ENCODE measurements at regions not wholly inside any gene's neighbourhood (a gene's known extent, or its start where the extent isn't known, plus 50 kb on each side); places are given as distances from the start of the nearest gene placed in this dataset.

DNA sequence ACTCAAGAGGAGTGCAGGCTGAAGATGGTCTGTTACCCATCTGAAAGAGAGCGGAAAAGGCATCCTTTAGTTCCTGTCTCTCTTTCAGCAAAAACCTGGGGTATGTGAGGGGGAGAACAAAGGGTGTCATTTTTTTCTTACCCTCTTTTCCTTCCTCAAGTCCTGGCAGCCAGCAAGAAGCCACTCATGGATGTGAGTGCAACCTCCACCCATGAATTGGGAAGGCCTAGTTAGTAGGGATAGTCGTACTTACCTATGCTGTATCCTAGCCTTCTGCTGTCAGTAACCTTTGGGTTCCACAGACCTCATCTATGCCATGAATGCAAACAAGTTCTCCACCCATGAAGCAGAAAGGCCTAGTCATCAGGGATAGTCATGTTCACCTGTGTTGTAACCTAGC is 472.8 kb downstream of the ZIC1 start:
- Mint-ChIP-seq H3K27me3 (ENCODE audit: insufficient read depth) (no peaks in the 10 kb centered on the region), H3K9me3 (peaks cover 72% of the 10 kb centered on the region), H3K4me3 (no peak overlapping the region), H3K4me1 (peaks cover 2% of the 10 kb centered on the region), H3K27ac (no peak overlapping the region), H3K36me3 (ENCODE audit: low read depth) (peaks cover 11% of the 10 kb centered on the region)
- Histone ChIP-seq H3K4me1 (ENCODE audit: control insufficient read depth, insufficient read depth, low read length) (peaks cover 2% of the 10 kb centered on the region), H3K27me3 (ENCODE audit: control insufficient read depth, insufficient read depth, low read length, poor library complexity, severe bottlenecking) (no peaks in the 10 kb centered on the region), H3K36me3 (ENCODE audit: control insufficient read depth, insufficient read depth, low read length) (no peaks in the 10 kb centered on the region), H3K27ac (ENCODE audit: low read depth, low read length) (no peak overlapping the region), H3K9me3 (ENCODE audit: control insufficient read depth, low read length) (peaks cover 67% of the 10 kb centered on the region), H3K4me3 (ENCODE audit: low read length) (peak overlapping the region; percentile 16), H3K9ac (ENCODE audit: extremely low read depth, low read length, poor library complexity, severe bottlenecking) (no peak overlapping the region)
- DNase-seq = no peak
- 80 to 91% methylated on average over 1 to 2 of the region's 2 CpGs for WGBS, 2 experiments (ENCODE audit: insufficient coverage in 1 of 2, insufficient read length in 1 of 2)
- TF ChIP-seq, protein P1, sequence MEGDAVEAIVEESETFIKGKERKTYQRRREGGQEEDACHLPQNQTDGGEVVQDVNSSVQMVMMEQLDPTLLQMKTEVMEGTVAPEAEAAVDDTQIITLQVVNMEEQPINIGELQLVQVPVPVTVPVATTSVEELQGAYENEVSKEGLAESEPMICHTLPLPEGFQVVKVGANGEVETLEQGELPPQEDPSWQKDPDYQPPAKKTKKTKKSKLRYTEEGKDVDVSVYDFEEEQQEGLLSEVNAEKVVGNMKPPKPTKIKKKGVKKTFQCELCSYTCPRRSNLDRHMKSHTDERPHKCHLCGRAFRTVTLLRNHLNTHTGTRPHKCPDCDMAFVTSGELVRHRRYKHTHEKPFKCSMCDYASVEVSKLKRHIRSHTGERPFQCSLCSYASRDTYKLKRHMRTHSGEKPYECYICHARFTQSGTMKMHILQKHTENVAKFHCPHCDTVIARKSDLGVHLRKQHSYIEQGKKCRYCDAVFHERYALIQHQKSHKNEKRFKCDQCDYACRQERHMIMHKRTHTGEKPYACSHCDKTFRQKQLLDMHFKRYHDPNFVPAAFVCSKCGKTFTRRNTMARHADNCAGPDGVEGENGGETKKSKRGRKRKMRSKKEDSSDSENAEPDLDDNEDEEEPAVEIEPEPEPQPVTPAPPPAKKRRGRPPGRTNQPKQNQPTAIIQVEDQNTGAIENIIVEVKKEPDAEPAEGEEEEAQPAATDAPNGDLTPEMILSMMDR (conservative IDR thresholded peaks at IDR 0.05) = no peak

DNA sequence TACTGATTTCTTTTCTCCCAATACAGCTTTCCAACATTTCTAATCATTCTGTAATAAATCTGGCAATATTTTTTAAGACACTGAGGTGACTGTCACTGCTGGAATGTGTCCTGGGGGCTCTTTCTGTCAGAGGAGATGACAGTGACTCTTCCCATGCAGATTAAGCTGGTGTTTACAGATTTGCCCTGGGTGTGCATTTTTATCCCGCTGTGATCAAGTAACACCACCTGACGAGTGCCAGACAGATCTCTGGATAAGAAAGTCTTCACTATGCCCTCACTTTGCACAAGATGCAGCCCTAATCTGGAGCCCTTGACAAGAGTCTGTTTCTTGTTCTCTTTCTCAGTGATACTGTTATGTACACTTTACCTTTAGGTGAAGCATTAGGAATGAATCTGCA is 477.7 kb downstream of the ZIC1 start:
- Histone ChIP-seq H3K9ac (ENCODE audit: extremely low read depth, low read length, poor library complexity, severe bottlenecking) (no peak overlapping the region), H3K36me3 (ENCODE audit: control insufficient read depth, insufficient read depth, low read length) (no peaks in the 10 kb centered on the region), H3K4me1 (ENCODE audit: control insufficient read depth, insufficient read depth, low read length) (peaks cover 15% of the 10 kb centered on the region), H3K9me3 (ENCODE audit: control insufficient read depth, low read length) (peaks cover 45% of the 10 kb centered on the region), H3K27me3 (ENCODE audit: control insufficient read depth, insufficient read depth, low read length, poor library complexity, severe bottlenecking) (no peaks in the 10 kb centered on the region), H3K27ac (ENCODE audit: low read depth, low read length) (peak overlapping the region; percentile 34), H3K4me3 (ENCODE audit: low read length) (peak overlapping the region; percentile 57)
- Mint-ChIP-seq H3K9me3 (peaks cover 53% of the 10 kb centered on the region), H3K4me1 (peaks cover 21% of the 10 kb centered on the region), H3K36me3 (ENCODE audit: low read depth) (peaks cover 10% of the 10 kb centered on the region), H3K27ac (peak overlapping the region; percentile 71), H3K4me3 (no peak overlapping the region), H3K27me3 (ENCODE audit: insufficient read depth) (no peaks in the 10 kb centered on the region)
- peak; percentile 74 for DNase-seq
- TF ChIP-seq, protein P1 (conservative IDR thresholded peaks at IDR 0.05) = no peak
- WGBS, 2 experiments (ENCODE audit: insufficient coverage in 1 of 2, insufficient read length in 1 of 2) = 55 to 72% methylated on average over 2 of the region's 2 CpGs

DNA sequence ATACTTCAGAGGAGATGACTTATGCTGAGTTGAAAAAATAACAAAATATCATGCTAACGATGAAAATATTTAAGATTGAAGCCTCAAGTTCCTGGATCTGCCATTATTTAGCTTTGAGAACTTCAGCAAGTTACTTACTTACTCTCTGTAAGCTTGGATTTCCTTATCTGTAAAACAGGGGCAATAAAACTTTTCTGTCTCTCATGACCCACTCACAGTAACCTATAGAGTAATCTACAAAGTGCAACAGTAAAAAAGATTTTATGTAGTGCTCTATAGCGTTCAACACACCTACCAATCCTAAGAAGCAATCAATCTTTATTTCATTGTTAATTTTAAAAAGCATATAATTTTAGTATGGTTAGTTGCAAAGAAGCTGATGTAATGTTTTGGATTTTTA is 478.6 kb downstream of the ZIC1 start:
- WGBS, 2 experiments (ENCODE audit: insufficient coverage in 1 of 2, insufficient read length in 1 of 2) = 75 to 94% methylated on average over 1 of the region's 2 CpGs
- Mint-ChIP-seq H3K27ac (no peak overlapping the region), H3K4me1 (peaks cover 21% of the 10 kb centered on the region), H3K27me3 (ENCODE audit: insufficient read depth) (no peaks in the 10 kb centered on the region), H3K36me3 (ENCODE audit: low read depth) (peaks cover 8% of the 10 kb centered on the region), H3K4me3 (no peak overlapping the region), H3K9me3 (peaks cover 44% of the 10 kb centered on the region)
- H3K27me3 ChIP-seq (ENCODE audit: control insufficient read depth, insufficient read depth, low read length, poor library complexity, severe bottlenecking) = no peaks in the 10 kb centered on the region
- H3K9me3 ChIP-seq (ENCODE audit: control insufficient read depth, low read length) = peaks cover 37% of the 10 kb centered on the region
- DNase-seq = no peak
- H3K27ac ChIP-seq (ENCODE audit: low read depth, low read length) = no peak overlapping the region
- H3K4me3 ChIP-seq (ENCODE audit: low read length) = peak overlapping the region; percentile 57
- H3K9ac ChIP-seq (ENCODE audit: extremely low read depth, low read length, poor library complexity, severe bottlenecking) = no peak overlapping the region
- no peaks in the 10 kb centered on the region for H3K36me3 ChIP-seq (ENCODE audit: control insufficient read depth, insufficient read depth, low read length)
- TF ChIP-seq, protein P1 (conservative IDR thresholded peaks at IDR 0.05) = no peak
- H3K4me1 ChIP-seq (ENCODE audit: control insufficient read depth, insufficient read depth, low read length) = peaks cover 15% of the 10 kb centered on the region
